ENCODE measurements at regions not wholly inside any gene's neighbourhood (a gene's known extent, or its start where the extent isn't known, plus 50 kb on each side); places are given as distances from the start of the nearest gene placed in this dataset.

DNA sequence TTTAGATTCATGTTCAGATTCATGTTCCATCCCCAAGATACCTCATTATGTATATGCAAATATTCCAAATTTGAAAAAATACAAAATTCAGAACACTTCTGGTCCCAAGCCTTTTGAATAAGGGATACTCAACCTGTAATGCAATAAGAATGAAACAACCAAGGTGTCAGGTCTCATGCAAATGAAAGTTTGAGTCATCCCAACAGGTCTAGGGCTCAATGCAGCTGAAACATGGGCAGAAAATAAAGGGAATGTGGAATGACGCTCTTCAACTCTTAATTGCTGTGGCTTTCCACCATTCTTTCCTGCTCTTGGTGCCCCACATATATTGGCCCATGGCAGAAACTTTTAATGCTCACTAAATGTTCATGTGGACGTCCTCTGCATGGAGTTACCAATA, 107.3 kb upstream of the DAPK1 start:
- no peak overlapping the region for H3K9ac ChIP-seq (ENCODE audit: extremely low read depth, insufficient read length, low read length)
- no CpG with 5 or more reads among the region's 2 CpGs for WGBS (ENCODE audit: extremely low coverage, insufficient read length, low lambda C conversion rate)
- H4K8ac ChIP-seq (replicated peaks; ENCODE audit: insufficient read length, low read depth, low read length): no peak overlapping the region
- H3K27ac ChIP-seq (ENCODE audit: insufficient read length, low read depth, low read length): no peak overlapping the region
- H3K79me2 ChIP-seq (ENCODE audit: insufficient read depth, low read length): no peaks in the 10 kb centered on the region
- H3K4me3 Mint-ChIP-seq: no peak overlapping the region
- H2BK15ac ChIP-seq (ENCODE audit: low read depth, low read length): no peak overlapping the region
- H2BK5ac ChIP-seq (ENCODE audit: insufficient read length, low read length): no peak overlapping the region
- TF ChIP-seq, protein P1, sequence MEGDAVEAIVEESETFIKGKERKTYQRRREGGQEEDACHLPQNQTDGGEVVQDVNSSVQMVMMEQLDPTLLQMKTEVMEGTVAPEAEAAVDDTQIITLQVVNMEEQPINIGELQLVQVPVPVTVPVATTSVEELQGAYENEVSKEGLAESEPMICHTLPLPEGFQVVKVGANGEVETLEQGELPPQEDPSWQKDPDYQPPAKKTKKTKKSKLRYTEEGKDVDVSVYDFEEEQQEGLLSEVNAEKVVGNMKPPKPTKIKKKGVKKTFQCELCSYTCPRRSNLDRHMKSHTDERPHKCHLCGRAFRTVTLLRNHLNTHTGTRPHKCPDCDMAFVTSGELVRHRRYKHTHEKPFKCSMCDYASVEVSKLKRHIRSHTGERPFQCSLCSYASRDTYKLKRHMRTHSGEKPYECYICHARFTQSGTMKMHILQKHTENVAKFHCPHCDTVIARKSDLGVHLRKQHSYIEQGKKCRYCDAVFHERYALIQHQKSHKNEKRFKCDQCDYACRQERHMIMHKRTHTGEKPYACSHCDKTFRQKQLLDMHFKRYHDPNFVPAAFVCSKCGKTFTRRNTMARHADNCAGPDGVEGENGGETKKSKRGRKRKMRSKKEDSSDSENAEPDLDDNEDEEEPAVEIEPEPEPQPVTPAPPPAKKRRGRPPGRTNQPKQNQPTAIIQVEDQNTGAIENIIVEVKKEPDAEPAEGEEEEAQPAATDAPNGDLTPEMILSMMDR (conservative IDR thresholded peaks at IDR 0.05): no peak
- H3K9me3 ChIP-seq (ENCODE audit: control insufficient read depth, low read depth, low read length): no peaks in the 10 kb centered on the region
- no peak overlapping the region for H4K5ac ChIP-seq (ENCODE audit: insufficient read length, low read depth, low read length)
- no peaks in the 10 kb centered on the region for H3K27me3 Mint-ChIP-seq (ENCODE audit: low read depth)
- no peak overlapping the region for H2AK5ac ChIP-seq (ENCODE audit: insufficient read length, low read length)
- peaks cover 5 to 9% (median 6%) of the 10 kb centered on the region in 3 experiments; a peak in 5 of 7 replicates for H3K36me3 Mint-ChIP-seq (ENCODE audit: insufficient read depth in 1 of 3, low read depth in 3 of 3)
- H3K4me2 ChIP-seq (ENCODE audit: insufficient read depth, insufficient read length, low read length): no peak overlapping the region
- H3K4me1 Mint-ChIP-seq: peaks cover 27 to 37% of the 10 kb centered on the region in 2 experiments
- peaks cover 15% of the 10 kb centered on the region; the same call in 1 of the 2 replicates for H3K4me1 ChIP-seq (ENCODE audit: insufficient read depth, low read length)
- H3K18ac ChIP-seq (ENCODE audit: insufficient read length, low read depth, low read length): no peak overlapping the region
- DNase-seq: no peak
- H3K27ac Mint-ChIP-seq: no peak overlapping the region
- no peaks in the 10 kb centered on the region for H3K27me3 ChIP-seq (ENCODE audit: insufficient read depth, low read length)
- no peak overlapping the region for H2BK120ac ChIP-seq (ENCODE audit: low read depth, low read length, poor library complexity, severe bottlenecking)
- no peaks in the 10 kb centered on the region for H4K20me1 ChIP-seq (ENCODE audit: control insufficient read depth, insufficient read depth, insufficient read length)
- H3K23ac ChIP-seq (ENCODE audit: insufficient read length, low read depth, low read length): no peak overlapping the region
- no peak overlapping the region for H2BK20ac ChIP-seq (ENCODE audit: low read depth, low read length, poor library complexity, severe bottlenecking)
- H4K91ac ChIP-seq (ENCODE audit: insufficient read length, low read depth, low read length): no peak overlapping the region
- no peak overlapping the region for H2AFZ ChIP-seq (ENCODE audit: low read length)
- peaks cover 0 to 6% of the 10 kb centered on the region in 2 experiments; a peak in 3 of 5 replicates for H3K9me3 Mint-ChIP-seq
- H3K4ac ChIP-seq (ENCODE audit: low read depth, low read length): no peak overlapping the region
- H3K14ac ChIP-seq (ENCODE audit: insufficient read depth, low read length): no peak overlapping the region
- H3K79me1 ChIP-seq (ENCODE audit: insufficient read depth, low read depth, low read length, poor library complexity, severe bottlenecking): no peaks in the 10 kb centered on the region
- no peak overlapping the region for H2BK12ac ChIP-seq (ENCODE audit: insufficient read length, low read depth, low read length)
- H3T11ph ChIP-seq (ENCODE audit: low read length): no peak overlapping the region
- no peaks in the 10 kb centered on the region for H3K23me2 ChIP-seq (ENCODE audit: insufficient read length, low read depth, low read length, poor library complexity, severe bottlenecking)
- no peak overlapping the region for H3K56ac ChIP-seq (ENCODE audit: insufficient read length, low read depth, low read length)
